SKM-1 (cell line): ENCODE measurements at regions not wholly inside any gene's neighbourhood (a gene's known extent, or its start where the extent isn't known, plus 50 kb on each side); places are given as distances from the start of the nearest gene placed in this dataset.
"Not testable (repeated sequence)": the region's sequence is repeated elsewhere in the genome, so short reads cannot be mapped to it uniquely, and the experiment has no call there.

Experiments
- DNase-seq: peaks from one replicate; lab custom pipeline; 2025; ENCODE audit not compliant: unreplicated experiment; lab: John Stamatoyannopoulos, UW

- no peak for DNase-seq
Observed at GRCh38 chr2:53211201-53211774, 556.3 kb upstream of the CHAC2 start.

- no peak for DNase-seq
Observed at GRCh38 chr2:53210538-53210937, 557.1 kb upstream of the CHAC2 start.

GRCh38 chr2:53209679-53210458, 557.7 kb upstream of the CHAC2 start:
- DNase-seq: no peak

DNA sequence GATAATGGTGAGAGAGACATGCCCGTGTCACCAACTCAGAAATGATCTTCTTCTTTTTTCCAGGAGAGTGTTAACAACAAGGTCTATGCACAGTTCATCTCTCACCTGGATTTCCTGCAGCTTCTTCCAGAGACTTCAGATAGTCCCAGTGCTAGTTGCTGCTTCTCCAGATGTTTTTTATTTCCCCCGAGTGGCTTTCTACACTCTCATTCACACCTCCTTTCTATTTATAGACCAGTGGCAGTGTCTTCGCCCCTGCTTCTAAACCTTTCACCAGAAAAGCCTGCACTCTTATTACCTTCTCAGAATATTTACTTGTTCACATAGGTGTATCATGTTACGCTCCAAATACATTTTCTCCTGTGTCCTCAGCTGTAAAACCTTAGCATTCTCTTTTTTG, 558.8 kb upstream of the CHAC2 start:
- no peak for DNase-seq

DNA sequence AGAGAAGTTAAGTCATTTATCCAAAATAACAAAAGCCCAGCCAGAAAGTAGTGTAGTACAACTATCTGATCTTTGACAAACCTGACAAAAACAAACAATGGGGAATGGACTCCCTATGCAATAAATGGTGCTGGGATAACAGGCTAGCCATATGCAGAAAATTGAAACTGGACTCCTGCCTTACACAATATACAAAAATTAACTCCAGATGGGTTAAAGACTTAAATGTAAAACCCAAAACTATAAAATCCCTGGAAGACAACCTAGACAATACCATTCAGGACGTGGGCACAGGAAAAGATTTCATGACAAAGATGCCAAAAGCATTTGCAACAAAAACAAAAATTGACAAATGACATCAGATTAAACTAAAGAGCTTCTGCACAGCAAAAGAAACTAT, 561.4 kb upstream of the CHAC2 start:
- not testable (repeated sequence) for DNase-seq

DNA sequence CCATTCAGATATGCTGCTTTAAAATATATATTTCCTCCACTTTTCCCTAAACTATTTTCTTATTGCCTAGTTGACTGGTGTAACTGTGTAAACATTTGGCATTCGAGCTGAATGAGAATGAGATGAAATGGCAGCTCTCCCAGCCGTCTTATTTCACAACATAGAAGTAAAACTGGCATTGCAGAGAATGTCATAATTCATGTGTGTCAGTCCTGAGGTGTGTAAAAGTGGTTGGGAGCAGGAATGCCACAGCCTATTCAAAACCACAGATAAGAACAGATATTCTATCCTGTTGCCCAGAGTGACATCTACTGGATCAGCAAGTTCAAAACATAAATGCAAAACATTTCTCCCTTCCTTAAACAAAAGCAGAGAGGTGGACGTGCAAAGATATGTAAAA, 565.5 kb upstream of the CHAC2 start:
- DNase-seq: no peak

- DNase-seq: no peak
Observed at GRCh38 chr2:53200072-53200471, 567.5 kb upstream of the CHAC2 start.

DNA sequence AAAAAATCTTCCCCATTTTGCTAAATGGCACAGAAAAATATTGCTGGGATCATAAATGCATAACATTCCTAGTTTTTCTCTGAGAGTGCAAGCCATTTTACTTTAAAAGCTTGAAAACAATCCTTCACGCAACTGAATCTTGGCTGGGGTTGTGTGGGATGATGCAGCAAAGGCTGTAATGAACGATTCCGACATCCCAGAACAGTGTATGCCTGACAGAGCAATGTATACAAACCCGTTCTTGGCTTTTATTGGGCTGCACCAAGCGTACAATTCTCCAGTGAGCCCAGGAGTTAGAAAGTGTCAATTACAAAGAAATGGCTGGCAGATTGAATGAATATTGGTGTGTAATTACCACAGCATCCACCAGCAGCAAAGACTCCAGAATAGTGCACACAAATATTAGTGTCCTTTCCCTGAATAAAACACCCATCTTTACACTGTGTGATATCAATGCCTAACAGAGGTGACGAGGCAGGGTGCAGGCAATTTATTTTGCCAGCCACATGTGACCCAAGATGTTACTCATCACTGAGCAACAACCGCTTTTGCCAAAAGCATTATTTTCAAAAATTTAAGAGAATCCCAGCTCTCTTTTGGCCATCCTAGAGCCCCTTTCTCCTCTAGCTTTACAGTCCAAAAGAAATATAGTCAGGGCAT, 578.6 kb upstream of the CHAC2 start:
- no peak for DNase-seq

- no peak for DNase-seq
Observed at GRCh38 chr2:53183581-53183980, 584.0 kb upstream of the CHAC2 start.

GRCh38 chr2:53182601-53183000, 585.0 kb upstream of the CHAC2 start:
- DNase-seq: no peak

GRCh38 chr2:53181759-53182158, 585.8 kb upstream of the CHAC2 start:
- DNase-seq: no peak

DNA sequence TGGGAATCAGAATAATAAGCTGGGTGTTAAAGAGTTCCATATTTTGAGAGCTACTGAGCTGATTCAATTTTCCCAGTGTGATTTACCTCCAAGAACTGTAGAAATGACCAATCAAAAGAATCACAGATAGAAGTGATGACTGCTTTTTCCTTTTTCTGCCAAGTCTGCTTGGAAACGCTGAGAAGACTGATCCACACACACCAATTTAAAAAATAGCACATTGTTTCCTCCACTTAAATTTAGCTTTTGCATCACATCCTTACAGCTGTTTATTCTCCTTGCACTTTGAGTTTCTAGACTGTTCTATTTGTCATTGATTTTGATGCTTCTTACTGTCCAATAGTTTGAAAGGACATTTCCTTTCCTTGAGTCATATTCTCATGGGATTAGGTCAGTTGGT, 590.3 kb upstream of the CHAC2 start:
- no peak for DNase-seq

DNA sequence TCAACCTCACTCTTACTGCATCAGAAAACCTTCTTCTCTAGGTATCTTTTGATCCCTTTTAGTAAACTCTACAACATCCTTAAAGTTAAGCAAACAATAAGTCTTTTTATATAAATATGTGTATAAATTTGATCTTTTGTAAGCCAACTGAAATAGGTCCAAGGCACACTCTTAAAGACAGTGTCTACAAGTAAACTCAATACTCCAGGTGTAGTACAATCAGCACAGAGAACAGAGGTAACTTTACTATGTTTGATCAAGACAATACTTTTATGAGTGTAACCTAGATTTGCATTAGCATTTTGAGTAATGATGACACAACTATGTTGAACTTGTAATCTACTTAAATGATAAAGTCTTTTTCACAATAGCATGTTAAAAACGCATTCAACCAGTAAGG, 593.1 kb upstream of the CHAC2 start:
- DNase-seq: no peak

DNA sequence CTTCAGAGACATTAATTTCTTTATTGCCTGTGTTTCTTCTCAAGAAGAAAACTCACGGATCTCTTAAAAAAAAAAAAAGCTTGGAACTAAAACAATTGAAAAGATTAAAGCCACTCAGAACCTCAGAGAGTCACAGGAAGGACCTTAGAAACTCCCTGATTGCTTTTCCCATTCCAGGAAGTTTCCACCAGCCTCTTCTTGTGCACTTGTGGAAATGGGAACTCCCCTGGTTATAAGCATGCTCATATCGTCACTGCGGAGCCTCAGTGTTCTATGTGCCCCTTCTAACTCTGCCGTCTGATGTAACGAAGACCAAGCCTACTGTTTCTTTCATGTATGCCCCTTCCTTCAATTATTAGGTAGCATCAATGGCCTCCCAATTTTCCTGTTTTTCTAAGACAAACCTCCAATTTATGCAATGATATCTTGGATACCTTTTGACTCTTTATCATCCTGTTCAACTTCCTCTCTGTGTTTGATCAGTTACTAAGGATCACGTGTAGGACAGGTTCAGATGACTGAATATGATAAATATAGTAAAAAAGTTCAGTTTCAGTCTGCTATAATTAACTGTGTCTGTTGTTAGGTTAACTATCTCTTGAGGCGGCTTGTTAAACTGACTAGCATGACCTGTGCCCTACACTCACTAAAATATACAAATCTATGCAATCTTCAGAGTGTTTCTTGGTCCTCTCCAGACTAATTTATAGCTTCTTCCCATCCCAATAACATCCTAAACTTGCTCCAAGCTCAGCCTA, 593.7 kb upstream of the CHAC2 start:
- no peak for DNase-seq

GRCh38 chr2:53173091-53173490, 594.5 kb upstream of the CHAC2 start:
- DNase-seq: no peak

GRCh38 chr2:53170466-53170865, 597.1 kb upstream of the CHAC2 start:
- no peak for DNase-seq

DNA sequence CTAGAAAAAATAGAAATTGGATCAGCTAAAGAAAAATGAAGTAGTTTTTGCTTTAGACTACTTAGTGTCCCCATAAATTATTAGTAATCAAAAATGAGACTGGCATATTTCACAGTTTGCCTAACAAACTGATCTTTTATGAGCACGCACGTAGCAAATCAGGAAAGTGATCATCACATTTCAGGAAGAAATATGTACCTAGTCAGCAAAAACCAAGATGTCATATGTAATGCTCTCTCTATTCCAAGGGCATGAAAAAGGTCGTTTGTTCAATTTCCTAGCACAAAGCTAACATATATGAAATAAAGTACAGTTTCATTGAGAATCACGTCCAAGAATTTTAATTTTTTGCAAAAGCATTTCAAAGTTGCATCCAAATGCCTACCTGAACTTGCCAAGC, 600.4 kb upstream of the CHAC2 start:
- DNase-seq: no peak

DNA sequence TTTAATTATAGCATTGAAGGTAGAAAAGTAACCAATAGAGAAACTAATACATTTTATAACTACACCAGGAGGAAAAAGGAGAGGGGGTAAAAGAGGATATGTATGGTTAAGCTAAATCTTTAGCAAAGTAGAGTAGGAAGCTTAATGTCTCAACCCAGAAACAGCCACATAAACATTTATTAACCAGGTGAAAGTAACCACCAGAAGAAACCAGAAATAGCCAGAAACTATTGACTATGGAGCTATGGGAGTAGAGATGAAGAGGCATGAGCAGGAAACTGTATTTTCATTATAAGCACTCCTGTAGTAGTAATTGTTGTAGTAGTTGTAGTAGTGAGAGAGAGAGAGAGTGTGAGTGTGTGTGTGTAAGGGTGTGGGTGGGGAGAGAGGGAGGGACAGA, 617.5 kb upstream of the CHAC2 start:
- DNase-seq: no peak

GRCh38 chr2:53148221-53148620, 619.4 kb upstream of the CHAC2 start:
- DNase-seq: no peak

- no peak for DNase-seq
Observed at GRCh38 chr2:53131416-53131815, 636.2 kb upstream of the CHAC2 start.

DNA sequence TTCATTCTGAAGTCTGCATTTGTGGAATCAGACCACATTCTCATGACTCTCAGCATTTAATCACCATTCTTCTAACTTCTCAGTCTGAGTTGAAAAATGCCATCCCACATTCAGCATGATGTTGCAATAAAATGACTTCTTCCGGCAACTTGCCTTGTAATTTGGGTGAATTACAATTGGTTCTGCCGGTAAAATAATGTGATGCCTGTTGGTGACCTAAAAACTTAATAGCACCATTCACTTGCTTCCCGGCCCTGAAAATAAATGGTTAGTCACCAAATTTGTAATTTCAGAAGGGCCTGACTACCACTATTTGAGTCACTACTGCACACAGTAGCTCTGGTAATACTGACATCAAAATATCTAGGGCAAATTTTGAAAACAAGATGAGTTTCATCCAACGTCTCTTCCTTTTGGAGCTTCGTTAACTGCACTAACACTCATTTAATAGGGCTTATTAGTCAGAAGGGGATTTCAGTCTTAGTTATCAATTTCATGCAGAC, 637.1 kb upstream of the CHAC2 start:
- no peak for DNase-seq

DNA sequence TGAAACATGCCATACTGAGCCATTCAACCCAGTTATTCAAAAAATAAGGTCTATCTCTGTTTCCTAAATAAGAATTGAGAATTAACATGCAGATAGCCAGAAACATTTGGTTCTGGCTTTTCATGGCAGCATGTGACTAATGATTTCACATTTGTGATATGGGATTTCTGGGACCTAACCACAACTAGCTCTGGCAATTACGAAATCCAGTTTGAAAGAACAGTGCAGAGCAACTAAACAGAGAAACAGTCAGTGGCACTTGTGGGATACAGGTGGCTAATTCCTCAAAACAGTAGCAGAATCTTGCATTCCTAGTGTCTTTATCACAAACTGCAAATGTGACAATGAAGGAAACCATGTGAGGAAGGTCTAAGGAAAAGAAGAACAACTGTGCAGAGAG, 637.8 kb upstream of the CHAC2 start:
- DNase-seq: no peak
